CD4-positive, alpha-beta T cell treated with Interleukin-12 subunit alpha and Interleukin-12 subunit beta, for 1 hour (primary cell): ENCODE measurements at regions not wholly inside any gene's neighbourhood (a gene's known extent, or its start where the extent isn't known, plus 50 kb on each side); places are given as distances from the start of the nearest gene placed in this dataset.
"Not testable (repeated sequence)": the region's sequence is repeated elsewhere in the genome, so short reads cannot be mapped to it uniquely, and the experiment has no call there.

Experiments
- DNase-seq: peaks from one replicate; pipeline ENCODE4 v3.0.0-alpha.2; 2020

GRCh38 chr6:834190-834589 lies 141.3 kb upstream of the EXOC2 start:
- no peak for DNase-seq

- not testable (repeated sequence) for DNase-seq
Measured at GRCh38 chr6:832804-833203, 139.9 kb upstream of the EXOC2 start.

- no peak for DNase-seq
Measured at GRCh38 chr6:830667-831327, 137.9 kb upstream of the EXOC2 start.

- no peak for DNase-seq
Measured at GRCh38 chr6:829656-830055, 136.7 kb upstream of the EXOC2 start.

GRCh38 chr6:827431-827830 lies 134.5 kb upstream of the EXOC2 start:
- DNase-seq = no peak

GRCh38 chr6:819122-819521 lies 126.2 kb upstream of the EXOC2 start:
- DNase-seq = no peak

- DNase-seq = no peak
Measured at GRCh38 chr6:818196-818595, 125.3 kb upstream of the EXOC2 start.

GRCh38 chr6:816510-817084 lies 123.7 kb upstream of the EXOC2 start:
- DNase-seq = no peak

GRCh38 chr6:815348-815738 lies 122.4 kb upstream of the EXOC2 start:
- no peak for DNase-seq

- no peak for DNase-seq
Measured at GRCh38 chr6:814378-815347, 121.7 kb upstream of the EXOC2 start.

- DNase-seq = no peak
Measured at GRCh38 chr6:811831-812230, 118.9 kb upstream of the EXOC2 start.

GRCh38 chr6:811191-811590 lies 118.3 kb upstream of the EXOC2 start:
- DNase-seq = no peak

GRCh38 chr6:804771-805170 lies 111.8 kb upstream of the EXOC2 start:
- DNase-seq = no peak

- no peak for DNase-seq
Measured at GRCh38 chr6:804317-804716, 111.4 kb upstream of the EXOC2 start.

- DNase-seq = no peak
Measured at GRCh38 chr6:803191-803977, 110.4 kb upstream of the EXOC2 start.

GRCh38 chr6:802701-803100 lies 109.8 kb upstream of the EXOC2 start:
- no peak for DNase-seq

- not testable (repeated sequence) for DNase-seq
Measured at GRCh38 chr6:802223-802622, 109.3 kb upstream of the EXOC2 start.

- no peak for DNase-seq
Measured at GRCh38 chr6:799769-800168, 106.8 kb upstream of the EXOC2 start.

GRCh38 chr6:797479-798077 lies 104.6 kb upstream of the EXOC2 start:
- peak; percentile 39 for DNase-seq

GRCh38 chr6:795046-795685 lies 102.2 kb upstream of the EXOC2 start:
- DNase-seq = no peak

- no peak for DNase-seq
Measured at GRCh38 chr6:793261-793660, 100.3 kb upstream of the EXOC2 start.

- DNase-seq = no peak
Measured at GRCh38 chr6:792662-793061, 99.7 kb upstream of the EXOC2 start.
